HEK293T (cell line): ENCODE measurements at regions not wholly inside any gene's neighbourhood (a gene's known extent, or its start where the extent isn't known, plus 50 kb on each side); places are given as distances from the start of the nearest gene placed in this dataset.

Experiments used
- ARNT ChIP-seq: fragments of 450-650 bp; IDR thresholded peaks from 2 replicates; pipeline ENCODE4 v1.6.1; 2017; ENCODE audit warnings: mild to moderate bottlenecking
- ELF4 ChIP-seq: fragments of 450-650 bp; IDR thresholded peaks from 2 replicates; pipeline ENCODE4 v1.6.1; 2017; ENCODE audit warnings: antibody characterized with exemption
- TARDBP ChIP-seq: fragments of 450-650 bp; IDR thresholded peaks from 2 replicates; pipeline ENCODE4 v1.6.1; 2016

- TF ChIP-seq ELF4 (no peak), TARDBP (no peak), ARNT (no peak)
Observed at GRCh38 chr1:90106311-90106710, 111.4 kb downstream of the ZNF326 start.
